HG03039 (cell line): ENCODE measurements at regions not wholly inside any gene's neighbourhood (a gene's known extent, or its start where the extent isn't known, plus 50 kb on each side); places are given as distances from the start of the nearest gene placed in this dataset.
"Not testable (repeated sequence)": the region's sequence is repeated elsewhere in the genome, so short reads cannot be mapped to it uniquely, and the experiment has no call there.

ENCODE experiments used
- ATAC-seq: cut with Tn5 transposase; IDR thresholded peaks from one replicate; pipeline ENCODE4 v1.9.1; 2021; ENCODE audit warnings: mild to moderate bottlenecking, moderate library complexity; ENCODE audit not compliant: unreplicated experiment

- ATAC-seq = not testable (repeated sequence)
Measured at GRCh38 chr16:46388354-46388753, 232.8 kb downstream of the SHCBP1 start.

GRCh38 chr16:46387720-46388119 is 233.5 kb downstream of the SHCBP1 start:
- not testable (repeated sequence) for ATAC-seq

DNA sequence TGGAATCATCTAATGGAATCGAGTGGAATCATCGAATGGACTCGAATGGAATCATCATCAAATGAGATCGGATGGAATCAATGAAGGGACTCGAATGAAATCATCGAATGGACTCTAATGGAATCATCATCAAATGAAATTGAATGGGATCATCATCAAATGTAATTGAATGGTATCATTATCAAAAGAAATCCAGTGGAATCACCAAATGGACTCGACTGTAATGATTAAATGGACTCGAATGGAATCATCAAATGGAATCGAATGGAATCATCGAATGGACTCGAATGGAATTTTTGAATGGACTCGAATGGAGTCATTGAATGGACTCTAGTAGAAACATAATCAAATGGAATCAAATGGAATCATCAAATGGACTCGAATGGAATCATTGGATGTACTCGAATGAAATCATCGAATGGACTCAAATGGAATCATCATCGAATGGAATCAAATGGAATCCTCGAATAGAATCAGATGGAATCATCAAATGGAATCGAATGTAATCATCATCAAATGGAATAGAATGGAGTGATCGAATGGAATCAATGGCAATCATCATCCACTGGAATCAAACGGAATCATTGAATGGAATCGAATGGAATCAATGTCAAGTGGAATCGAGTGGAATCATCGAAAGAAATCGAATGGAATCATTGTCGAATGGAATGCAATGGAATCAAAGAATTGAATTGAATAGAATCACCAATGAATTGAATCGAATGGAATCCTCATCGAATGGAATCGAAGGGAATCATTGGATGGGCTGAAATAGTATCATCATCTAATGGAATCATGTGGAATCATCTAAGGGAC is 234.2 kb downstream of the SHCBP1 start:
- ATAC-seq = peak; percentile 8

- not testable (repeated sequence) for ATAC-seq
Measured at GRCh38 chr16:46386110-46386771, 234.9 kb downstream of the SHCBP1 start.

- ATAC-seq = not testable (repeated sequence)
Measured at GRCh38 chr16:46384285-46385061, 236.7 kb downstream of the SHCBP1 start.

DNA sequence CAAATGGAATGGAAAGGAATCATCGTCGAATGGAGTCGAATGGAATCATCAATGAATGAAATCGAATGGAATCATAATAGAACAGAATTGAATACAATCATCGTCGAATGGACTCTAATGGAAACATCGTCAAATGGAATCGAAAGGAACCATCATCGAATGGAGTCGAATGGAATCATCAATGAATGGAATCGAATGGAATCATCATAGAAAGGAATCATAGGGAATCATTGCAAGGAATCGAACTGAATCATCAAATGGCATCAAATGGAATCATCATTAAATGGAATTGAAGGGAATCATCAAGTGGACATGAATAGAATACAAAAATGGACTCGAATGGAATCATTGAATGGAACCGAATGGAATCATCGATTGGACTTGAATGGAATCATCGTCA is 237.6 kb downstream of the SHCBP1 start:
- not testable (repeated sequence) for ATAC-seq

GRCh38 chr16:46382791-46383541 is 238.2 kb downstream of the SHCBP1 start:
- not testable (repeated sequence) for ATAC-seq

GRCh38 chr16:46382079-46382478 is 239.1 kb downstream of the SHCBP1 start:
- not testable (repeated sequence) for ATAC-seq

DNA sequence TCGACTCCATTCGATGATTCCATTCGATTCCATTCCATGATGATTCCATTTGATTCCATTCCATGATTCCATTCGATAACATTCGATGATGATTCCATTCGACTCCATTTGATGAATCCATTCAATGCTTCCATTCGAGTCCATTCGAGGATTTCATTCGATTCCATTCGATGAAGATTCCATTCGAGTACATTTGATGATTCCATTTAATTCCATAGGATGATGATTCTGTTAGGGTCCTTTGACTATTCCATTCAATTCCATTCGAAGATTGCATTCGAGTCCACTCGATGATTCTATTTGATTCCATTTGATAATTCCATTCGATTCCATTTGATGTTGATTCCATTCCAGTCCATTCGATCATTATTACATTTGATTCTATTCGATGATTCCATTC is 239.8 kb downstream of the SHCBP1 start:
- not testable (repeated sequence) for ATAC-seq
